ENCODE measurements at regions not wholly inside any gene's neighbourhood (a gene's known extent, or its start where the extent isn't known, plus 50 kb on each side); places are given as distances from the start of the nearest gene placed in this dataset.

DNA sequence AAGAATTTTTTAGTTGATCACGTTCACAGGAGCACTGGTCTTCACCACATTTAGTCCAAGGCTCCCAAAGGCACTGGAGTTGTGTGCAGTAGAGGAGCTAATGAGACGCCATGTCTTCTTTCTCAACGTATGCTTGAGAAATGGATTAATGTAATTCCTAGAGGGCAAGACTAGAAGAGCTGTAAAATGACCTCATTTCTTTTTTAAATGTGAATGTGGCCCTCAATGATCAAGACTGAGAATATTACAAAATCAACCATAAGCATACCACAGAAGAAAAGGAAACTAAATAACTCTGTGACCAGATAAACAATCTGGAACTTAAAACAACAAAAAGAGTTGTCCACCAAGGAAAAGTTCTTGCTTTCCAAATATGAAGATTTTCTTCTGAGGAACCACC lies 112.1 kb upstream of the THBS1 start:
- DNase-seq, result no peak

DNA sequence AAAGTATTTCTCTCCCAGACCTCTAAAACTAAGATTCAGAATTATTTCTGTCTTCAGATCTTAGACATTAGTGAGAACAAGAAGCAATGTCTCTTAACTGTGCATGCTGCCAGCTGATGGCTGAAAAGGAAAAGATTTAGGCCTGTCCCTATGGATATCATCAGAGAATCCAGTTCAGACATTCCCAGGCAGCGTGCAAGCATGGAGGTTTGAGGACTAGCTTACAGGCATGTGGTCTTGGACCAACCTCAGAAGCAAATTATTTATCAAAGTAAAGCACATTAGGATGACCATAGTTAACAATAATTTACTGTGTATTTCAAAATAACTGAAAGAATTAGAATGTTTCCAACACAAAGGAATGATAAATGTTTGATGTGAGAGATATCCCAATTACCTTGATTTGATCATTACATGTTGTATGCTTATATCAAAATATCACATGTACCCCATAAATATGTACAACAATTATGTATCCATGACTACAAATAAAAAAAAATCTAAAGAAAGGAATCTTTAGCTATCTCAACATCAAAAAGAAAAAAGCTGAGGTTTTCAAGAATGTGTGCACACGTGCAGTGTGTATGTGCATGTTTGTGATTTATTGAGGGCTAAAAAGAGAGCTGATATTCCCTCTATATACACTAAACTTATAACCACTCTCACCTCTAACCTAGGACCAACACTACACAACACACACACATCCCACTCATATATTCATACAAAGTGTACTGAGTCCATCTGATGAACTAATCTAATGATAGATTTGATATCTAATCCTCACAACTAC lies 108.9 kb upstream of the THBS1 start:
- no peak for DNase-seq

DNA sequence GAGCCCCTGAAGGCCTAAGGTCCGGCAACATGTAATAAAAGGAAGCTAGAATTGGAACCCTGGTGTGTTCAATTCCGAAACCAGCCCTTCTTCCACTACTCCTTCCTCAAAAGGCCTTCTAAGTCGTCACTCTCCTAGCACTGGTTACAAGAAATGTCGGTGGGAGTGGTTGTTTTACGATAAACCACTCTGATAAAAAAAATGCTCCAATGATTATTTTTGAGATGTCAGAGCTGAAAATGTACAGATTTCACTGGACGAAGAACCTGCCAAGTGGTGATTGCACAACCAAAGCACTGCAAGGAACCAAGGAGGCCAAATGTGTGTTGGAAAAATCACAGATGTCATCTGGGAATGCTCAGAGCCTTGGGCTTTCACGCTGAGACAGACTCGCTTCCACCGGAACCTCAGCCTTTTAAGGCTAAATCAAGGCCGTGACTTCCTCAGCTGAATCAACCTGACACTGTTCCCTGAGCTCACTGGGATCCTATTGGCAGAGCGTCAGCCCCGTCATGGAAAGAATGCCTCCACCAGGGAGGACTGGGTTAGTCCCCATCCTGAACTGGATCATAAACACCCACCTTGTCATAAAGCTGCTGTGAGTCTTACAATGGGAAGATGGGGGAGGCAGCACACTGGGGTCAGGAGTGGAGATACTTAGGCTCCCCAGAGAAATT lies 108.1 kb upstream of the THBS1 start:
- DNase-seq, result no peak

DNA sequence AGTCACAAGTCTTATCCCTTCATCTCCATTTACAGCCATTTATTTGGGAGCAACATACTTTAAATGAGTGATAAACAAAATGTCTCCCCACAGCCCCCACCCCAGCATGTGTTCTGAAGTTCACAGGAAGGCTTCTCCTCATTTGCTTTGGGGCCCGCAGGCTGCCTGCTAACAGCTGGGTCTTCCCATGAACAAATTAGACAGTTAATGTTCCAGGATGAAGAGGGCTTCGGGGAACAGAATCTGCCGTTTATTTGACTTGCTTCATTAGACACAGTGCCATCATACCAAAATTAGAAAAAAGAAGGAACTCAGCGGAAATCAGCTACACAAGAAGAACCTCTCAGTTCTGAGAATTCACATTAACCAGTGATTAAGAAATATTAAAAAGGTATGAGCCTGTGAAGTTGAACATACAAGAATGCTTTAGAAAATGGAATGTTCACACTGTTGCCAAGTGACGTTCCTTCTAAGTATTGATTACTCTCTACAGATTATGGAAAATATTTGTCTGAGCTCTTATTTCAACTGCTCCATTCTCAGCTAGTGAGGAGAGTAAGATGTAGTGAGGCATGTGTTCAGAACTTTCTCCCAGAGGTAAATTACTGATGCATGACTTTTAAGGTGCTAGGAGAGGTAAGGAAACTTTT lies 107.5 kb upstream of the THBS1 start:
- DNase-seq, result no peak

DNA sequence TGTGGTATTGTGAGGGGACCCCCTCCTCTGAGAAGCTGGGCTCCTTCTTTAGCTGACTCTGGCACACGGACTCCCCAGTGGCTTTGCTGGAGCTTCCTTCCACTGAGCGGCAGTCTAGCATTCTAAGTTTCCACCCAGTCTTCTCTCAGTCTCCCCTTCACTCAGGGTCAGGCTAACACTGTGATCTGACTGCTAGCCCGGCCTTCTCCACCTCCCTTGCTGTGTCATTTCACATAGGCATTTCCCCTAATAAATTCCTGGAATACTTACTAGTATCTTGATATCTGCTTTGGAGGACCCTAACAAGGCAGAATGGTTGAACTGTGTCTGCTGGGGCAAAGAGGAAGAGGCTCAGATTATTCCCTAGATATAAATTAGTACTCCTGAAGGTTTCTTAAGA lies 106.2 kb upstream of the THBS1 start:
- DNase-seq, result no peak

DNA sequence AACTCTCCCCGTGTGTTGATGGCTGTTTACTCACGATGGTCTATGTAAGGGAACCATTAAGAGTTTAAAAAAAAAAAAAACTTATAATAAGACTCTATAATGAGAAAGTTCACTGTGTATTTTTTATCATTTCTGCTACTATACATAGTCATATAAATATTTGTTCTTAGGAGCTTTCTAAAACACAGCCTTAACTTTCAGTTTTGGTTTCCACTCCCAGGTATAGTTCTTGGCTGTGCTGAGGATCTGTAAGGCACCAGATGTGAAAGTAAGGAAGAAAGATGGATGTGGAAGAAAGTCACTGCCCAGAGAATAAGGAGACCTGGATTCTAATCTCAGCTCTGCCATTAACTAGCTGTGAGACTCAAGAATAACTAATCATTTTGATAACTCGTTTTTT lies 101.9 kb upstream of the THBS1 start:
- DNase-seq, result no peak

DNA sequence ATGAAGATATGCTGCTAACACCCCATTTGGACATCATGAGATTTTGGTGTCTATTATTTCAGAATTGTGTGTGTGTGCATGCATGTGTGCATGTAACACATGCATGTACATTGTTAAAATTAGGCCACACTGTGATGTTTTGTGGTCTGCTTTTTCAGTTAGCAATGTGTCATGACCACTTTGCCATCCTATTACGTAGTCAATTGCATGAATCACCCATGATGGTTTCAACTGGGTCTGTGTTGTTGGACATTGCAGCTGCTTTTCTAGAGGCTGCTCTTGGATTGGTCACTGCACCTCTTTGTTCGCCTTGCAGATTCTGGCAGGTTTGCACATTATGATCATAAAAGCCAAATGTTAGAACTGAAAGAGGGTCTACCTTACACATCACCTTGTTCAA lies 101.0 kb upstream of the THBS1 start:
- no peak for DNase-seq

DNA sequence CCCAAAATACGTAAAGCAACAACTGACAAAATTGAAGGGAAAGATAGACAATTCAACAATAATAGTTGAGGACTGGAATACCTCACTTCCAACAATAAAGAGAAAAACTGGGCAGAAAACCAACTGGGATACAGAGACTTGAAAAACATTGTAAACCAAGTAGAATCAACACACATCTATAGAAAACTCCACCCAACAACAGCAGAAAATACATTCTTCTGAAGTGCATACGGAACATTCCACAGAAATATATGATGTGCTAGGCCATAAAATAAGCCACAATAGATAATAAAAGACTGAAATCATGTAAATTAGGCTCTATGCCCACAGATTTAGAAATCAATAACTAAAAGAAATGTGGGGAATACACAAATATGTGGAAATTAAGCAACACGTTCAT lies 98.4 kb upstream of the THBS1 start:
- no peak for DNase-seq

DNA sequence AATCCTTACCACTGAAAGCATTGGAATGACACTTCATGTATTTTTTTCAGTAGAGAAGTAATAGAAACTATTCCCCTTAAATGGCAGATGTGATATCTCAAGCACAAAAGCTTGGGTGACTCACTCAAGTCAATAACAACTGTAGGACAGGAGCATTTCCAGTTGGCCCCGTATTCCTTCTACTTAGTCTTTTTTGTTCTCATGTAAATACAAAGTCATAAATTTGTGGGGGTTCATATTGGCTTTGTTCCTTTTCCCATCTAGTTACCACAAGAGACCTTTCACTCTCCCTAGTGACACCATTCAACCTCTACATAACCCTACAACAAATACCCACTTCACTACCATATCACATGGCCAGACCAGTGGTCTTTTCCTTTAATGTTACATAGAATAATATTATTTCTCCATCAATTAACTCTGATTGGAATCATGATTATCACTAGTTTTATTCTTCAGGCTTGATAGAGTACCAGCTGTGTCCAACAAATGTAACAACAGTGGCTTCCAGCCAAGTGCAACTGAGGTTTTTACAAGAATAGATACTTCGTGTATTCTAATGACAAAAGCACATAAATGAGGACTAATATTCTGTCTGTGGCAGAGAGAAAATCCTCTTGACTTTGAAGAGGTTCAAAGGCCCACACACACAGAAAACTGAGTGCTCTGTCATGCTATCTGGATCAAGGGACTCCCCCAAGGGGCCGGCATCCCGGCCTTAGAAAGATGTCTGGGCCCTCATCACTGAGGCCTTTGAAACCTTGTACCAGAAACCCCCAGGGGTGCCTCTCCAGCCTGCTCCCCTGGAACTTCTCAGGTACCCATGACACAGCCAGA lies 94.0 kb upstream of the THBS1 start:
- no peak for DNase-seq

DNA sequence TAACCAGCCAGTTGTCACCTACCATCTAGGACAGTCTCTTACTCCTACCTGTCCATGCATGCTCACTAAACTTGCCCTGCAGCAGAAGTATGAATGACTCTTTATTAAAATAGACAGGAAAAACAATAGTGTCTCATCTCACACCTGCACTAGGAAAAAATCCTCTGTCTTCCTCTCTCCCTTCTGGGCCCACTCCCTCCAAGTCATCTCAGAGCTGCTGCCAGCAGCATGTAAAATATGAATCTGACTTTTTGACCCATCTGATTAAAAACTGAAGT lies 93.5 kb upstream of the THBS1 start:
- DNase-seq, result no peak

DNA sequence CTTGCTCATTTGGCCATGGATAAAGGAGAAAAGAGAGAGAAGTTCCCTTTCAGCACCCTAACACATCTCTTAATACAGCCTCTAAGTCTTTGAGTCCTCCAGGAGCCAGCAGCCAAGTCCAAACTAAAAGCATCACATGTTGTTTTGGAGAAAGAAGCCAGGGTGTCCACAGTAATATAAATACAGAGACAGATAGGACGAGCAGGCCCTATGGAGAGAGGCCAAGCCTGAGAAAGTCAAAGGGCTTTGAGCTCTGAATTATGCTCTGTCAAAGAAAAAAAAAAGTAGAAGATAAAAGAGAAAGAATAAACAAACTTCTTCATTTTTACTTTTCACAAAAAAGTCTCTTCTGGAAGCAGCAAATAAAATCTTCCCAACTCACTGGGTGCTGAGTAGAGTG lies 92.4 kb upstream of the THBS1 start:
- DNase-seq, result no peak

DNA sequence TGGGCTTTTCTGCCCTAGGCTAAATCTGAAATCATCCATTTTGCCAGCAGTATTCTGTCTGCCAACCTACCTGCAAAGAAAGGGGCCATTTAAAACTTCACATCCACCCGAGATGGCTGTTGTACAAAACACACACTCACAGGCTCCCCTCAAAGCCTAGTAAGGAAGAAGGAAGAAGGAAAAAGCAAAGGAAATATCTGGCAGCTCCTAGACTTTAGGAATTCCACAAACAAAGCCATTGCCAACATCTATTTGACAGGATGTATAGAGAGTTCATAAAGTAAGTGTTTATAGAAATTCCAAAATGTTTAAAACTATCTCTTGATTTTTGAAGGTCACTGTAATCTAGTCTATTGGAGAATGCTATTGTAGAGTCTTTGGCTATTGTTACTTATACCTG lies 91.9 kb upstream of the THBS1 start:
- DNase-seq, result no peak

DNA sequence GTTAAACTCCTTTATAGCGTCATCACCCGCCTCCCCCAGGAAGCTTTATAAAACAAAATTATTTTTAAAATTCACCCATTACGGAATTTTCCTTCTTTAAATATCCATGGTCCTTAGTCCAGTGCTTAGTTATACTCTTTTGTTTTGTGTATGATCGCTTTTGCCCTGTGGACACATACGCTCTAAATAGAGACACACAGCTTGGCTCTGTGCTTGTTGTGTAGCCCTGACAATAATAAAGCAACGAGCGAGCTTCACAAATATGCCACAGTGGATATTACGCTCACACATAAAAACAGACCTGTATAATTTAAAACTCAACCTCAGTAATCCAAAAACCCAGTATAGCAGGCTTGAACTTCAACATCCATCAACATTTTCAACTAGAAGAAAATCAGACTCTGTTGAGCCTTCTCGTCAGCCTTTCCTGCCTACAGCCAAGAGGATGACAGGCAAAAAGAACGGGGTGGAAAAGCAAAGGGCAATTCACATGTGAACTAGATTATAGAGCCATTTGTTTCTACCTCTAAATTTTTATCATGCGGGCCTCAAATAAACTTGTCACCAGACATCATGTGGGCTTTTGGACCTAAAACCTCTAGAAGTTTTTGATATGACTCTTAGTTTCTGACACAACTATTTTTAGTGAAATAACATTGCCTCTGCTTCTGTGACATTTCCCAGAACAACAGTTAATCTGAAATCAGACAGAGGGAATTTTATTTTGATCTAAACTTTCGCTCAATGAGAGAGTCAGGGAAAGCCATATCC lies 89.6 kb upstream of the THBS1 start:
- no peak for DNase-seq

DNA sequence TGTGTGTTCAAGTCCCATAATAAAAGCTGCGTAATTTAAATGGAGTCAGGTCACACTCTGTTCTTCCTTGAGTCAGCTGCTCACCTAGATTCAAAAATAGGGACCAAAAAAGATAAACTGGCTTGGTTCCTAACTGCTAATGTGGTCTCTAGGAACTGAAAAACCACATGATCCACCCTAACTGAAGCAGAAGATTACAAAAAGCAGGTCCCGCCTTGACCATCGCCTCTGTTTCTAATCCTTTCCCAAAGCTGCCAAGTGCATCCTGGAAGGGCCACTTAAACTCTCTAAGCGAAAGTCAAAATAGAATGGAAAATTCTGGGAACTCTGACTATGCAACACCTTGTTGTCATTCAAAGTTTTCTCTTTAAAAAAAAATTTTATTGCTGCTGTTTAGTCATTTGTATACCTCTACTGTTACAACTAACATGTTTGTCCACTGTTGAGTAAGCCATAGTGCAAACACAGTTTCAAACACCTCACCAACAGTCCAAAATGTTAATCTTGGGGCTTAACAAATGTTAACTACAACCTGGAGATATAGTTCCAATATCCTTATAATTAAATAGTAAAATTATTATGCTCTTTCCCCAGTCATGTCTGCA lies 88.9 kb upstream of the THBS1 start:
- no peak for DNase-seq

DNA sequence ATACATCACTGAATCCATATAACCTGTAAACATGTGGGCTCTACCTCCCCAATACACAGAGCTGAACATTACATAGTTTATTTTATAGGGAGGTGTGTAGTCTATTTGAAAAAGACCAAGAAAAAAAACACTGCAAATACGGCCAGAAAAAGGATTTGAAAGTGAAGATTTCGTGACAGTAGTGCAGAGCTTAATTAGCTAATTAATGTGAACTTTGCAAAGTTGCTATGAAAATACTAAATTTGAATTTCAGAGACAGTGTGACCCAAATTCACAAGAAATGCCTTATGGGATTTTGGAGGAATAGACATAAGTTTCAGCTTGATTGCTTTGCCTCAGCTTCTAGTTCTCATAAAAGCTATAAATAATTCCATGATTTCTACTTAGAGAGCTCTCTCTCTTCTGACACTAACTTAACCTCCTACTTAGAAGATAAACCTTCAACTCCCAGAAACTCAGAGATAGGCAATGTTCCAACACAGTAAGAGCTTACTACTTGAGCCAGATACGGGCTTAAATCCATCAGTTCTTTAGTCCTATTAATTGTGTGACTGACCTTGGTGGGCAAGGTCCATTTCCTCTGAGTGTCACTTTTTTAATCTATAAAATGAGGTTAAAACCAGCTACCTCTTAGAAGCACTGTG lies 87.3 kb upstream of the THBS1 start:
- no peak for DNase-seq

DNA sequence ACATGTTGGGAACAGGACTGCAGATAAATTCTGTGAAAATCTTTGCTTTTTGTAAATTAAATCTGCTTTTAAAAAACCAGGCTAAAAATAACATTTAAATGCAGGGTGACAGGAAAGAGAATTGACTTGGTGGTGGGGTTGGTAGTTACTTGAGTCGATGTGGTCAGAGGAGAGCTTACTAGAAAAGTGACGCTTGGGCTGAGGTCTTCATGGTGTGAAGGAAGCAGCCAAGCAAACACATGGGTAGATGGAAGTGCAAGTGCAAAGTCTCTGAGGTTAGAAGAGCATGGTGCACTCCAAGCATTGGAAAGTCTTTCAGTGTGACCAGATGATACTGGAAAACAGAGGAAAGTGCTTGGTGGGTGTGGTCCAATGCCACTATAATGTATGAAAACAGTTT lies 86.4 kb upstream of the THBS1 start:
- DNase-seq, result no peak

DNA sequence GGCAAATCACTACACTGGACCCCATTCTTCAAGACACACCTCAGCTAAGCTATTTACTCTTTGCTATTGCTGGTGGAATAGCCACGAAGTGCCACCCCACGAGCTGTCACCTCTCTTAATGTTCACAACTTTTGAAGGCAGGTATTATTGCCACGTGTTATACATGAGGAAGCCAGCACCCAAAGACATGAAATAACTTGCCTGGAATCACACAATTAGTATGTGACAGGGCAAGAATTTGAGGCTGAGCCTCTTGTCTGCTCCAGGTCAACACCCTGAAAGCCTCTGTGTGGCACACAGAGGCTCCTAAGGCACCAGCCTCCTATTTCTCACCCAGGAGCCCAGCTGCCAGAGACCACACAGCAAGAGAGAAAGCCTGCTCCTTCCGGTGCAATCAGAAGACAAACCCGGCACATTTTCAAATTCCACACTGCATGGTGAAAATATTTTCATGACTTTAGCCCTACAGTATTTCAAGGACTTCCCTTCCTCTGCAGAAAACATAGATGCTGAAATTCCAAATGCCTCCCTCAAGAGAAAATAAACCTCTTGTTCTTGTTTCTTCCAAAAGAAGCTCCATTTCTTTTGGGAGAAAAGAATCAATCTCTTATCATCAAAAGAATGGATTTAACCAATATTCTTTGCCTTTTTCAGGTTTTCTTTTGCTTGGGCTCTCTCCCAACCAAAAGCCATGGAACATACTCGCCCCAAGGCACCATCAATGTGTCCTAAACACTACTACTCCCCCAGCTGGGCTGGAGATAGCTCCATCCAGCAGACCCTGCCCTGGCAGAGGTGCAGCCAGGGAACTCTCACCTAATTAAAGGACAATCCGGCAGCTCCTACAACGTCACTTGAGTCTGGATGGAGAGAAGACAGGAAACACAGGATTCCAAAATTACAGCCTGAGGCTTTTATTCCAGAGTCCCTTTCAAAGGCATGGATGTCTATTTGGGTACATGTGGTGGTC lies 84.7 kb upstream of the THBS1 start:
- DNase-seq, result no peak

DNA sequence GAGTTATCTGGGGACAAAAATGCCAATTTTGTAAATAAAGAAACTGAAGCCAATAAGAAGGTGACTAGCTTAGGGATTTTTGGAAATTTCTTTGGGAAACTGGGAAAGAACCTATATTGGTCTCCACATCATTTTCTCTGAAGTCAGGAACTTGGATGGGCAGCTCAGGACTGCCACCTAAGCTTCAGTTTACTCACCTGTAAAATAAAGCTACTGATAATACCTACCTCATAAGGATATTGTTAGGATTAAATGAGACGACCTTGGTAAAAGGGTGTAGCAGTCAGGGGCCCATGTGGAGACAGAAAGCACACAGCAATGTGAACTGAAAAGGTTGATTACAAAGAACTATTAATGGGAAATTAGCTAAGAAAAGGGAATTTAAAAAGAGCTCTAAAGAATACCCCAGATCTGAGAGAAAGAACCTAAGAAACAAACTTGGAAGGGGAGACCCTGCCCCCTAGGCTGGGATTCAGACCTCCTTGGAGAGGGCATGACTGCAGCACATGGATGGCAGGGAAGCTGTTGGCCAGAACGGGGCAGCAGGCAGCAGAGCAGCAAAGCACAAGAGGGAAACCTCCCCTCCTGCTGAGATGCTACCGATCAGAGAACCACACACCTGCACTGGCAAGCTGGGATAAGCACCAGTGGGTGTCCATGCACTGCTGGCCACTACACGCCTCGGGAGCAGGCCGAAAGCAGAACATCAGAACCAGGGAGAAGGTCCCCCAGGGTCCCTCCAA lies 83.7 kb upstream of the THBS1 start:
- no peak for DNase-seq

DNA sequence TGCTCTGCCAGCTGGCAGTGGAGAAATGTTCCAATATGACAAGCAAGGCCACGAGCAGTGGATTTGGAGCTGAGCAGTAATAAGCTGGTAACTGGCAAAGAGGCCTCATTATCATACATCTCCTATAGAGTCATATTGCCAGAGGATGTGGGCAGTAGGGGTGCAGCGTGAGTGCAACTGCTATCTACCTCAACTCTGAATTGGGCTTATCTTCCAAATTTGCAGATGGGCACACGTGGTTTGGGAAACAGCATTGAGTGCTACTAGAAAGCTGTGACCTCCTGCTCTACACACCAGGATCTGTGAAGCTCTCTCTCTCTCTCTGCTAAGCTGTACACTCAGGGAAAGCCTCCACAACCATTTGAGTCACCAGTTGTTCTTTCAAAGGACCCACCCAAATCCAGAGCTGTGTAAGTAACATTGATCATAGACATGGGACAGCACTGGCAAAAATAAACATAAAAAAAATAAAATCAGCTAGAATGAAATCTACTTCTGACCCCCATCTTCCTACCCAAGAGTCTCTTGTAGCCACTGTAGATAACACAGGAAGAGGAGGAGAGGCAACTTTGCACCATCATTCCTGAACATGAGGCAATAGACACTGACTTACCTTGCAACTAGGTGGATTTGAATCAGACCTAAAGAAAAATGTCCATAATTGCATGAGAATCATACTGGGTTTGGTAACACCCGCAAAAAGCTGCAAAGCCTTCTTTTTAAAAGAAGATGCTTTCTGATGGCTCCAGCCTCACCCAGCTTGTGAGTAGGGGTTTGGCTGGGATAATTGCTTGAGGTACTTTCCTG lies 82.9 kb upstream of the THBS1 start:
- no peak for DNase-seq

All from activated naive CD4-positive, alpha-beta T cell treated with anti-CD3 and anti-CD28 coated beads, Interleukin-2, amount 50 U/mL, for 16 hours (primary cell).